K562 (cell line): ENCODE measurements at regions not wholly inside any gene's neighbourhood (a gene's known extent, or its start where the extent isn't known, plus 50 kb on each side); places are given as distances from the start of the nearest gene placed in this dataset.

Experiments used
- ATAC-seq: fragments of 200-7000 bp; cut with Tn5 transposase; 3 replicates; pipeline ENCODE4 v1.9.1; 2020; ENCODE audit warnings: moderate library complexity
- BruUV-seq: library from RNA; stranded (reverse); fragments of 400-500 nt; replicated peaks from 2 replicates; lab custom pipeline; 2021; lab: Mats Ljungman, UMichigan
- CTCF ChIA-PET: fragments of 300-600 bp; formaldehyde crosslinking; extraction: SDS; loops from one replicate; lab custom pipeline; 2021; ENCODE audit warnings: low intra/inter-chr PET ratio; lab: Yijun Ruan, JAX
- POLR2A ChIA-PET: fragments of 300-600, 350-650 bp; sonication (Branson Sonifier 250); formaldehyde crosslinking; extraction: SDS; loops from one replicate; lab custom pipeline; 2021; ENCODE audit warnings: antibody characterized with exemption, inconsistent platforms; lab: Yijun Ruan, JAX
- DNase-seq, 4 experiments: peaks; one replicate each; pipeline versions ENCODE4 v3.0.0 to v3.0.0-alpha.2; 2011 to 2018; ENCODE audit warnings: low spot score in 3 of 4, mixed read lengths in 3 of 4; ENCODE audit errors: extremely low read depth in 1 of 4
- FAIRE-seq: peaks from 2 replicates; lab custom pipeline; 2011; peaks lifted over from hg19 to GRCh38; lab: Jason Lieb, UNC
- H2AFZ ChIP-seq: 2 replicates; pipeline ENCODE4 v1.6.0; 2011; ENCODE audit warnings: low read depth, low read length, control low read depth, inconsistent platforms
- H3K27ac ChIP-seq: fragments of 200-600 bp; 3 replicates; pipeline ENCODE4 v1.8.0; 2011; ENCODE audit warnings: low read depth, mild to moderate bottlenecking, control low read depth, inconsistent platforms, low read length, moderate library complexity, mixed read lengths; ENCODE audit errors: extremely low read depth
- H3K27me3 ChIP-seq, 2 experiments: fragments of 300-600 bp in 1 of 2; 2 replicates in 1 of 2; 3 replicates in 1 of 2; pipeline versions ENCODE4 v1.6.0 to v1.8.0; 2011; ENCODE audit warnings: inconsistent platforms in 2 of 2, low read length in 2 of 2, mild to moderate bottlenecking in 1 of 2, mixed read lengths in 1 of 2, moderate library complexity in 1 of 2; ENCODE audit not compliant: control insufficient read depth in 2 of 2, insufficient read depth in 2 of 2
- H3K36me3 ChIP-seq: fragments of 300-600 bp; 3 replicates; pipeline ENCODE4 v1.8.0; 2011; ENCODE audit warnings: mild to moderate bottlenecking, low read length, inconsistent platforms; ENCODE audit not compliant: control insufficient read depth, insufficient read depth
- H3K4me1 ChIP-seq, 2 experiments: fragments of 200-600 bp in 1 of 2; replicated peaks in 1 of 2; 2 replicates in 1 of 2; 3 replicates in 1 of 2; pipeline versions ENCODE4 v1.5.1 to v1.8.0; 2011; ENCODE audit warnings: inconsistent platforms in 2 of 2, low read length in 2 of 2, mild to moderate bottlenecking in 1 of 2, mixed read lengths in 1 of 2, moderate library complexity in 1 of 2; ENCODE audit not compliant: control insufficient read depth in 2 of 2, insufficient read depth in 2 of 2
- H3K4me2 ChIP-seq: 2 replicates; pipeline ENCODE4 v1.6.1; 2011; ENCODE audit warnings: low read length, control low read depth, inconsistent platforms, mixed read lengths; ENCODE audit not compliant: insufficient read depth
- H3K4me3 ChIP-seq: fragments of 200-600 bp; sonication (generic), shearing (Covaris generic); 2 replicates; pipeline ENCODE4 v1.5.1; 2016; ENCODE audit warnings: control low read depth, inconsistent platforms
- H3K79me2 ChIP-seq: fragments of 200-600 bp; 3 replicates; pipeline ENCODE4 v1.8.0; 2011; ENCODE audit warnings: low read length, inconsistent platforms; ENCODE audit not compliant: control insufficient read depth, insufficient read depth
- H3K9ac ChIP-seq, 2 experiments: 2 replicates each; pipeline versions ENCODE4 v1.6.0 to v1.6.1; 2011; ENCODE audit warnings: low read depth in 2 of 2, low read length in 2 of 2, control low read depth in 1 of 2, inconsistent platforms in 1 of 2, mild to moderate bottlenecking in 1 of 2, mixed read lengths in 1 of 2; ENCODE audit not compliant: insufficient read depth in 1 of 2
- H3K9me1 ChIP-seq: one replicate; pipeline ENCODE4 v1.6.0; 2011; ENCODE audit warnings: inconsistent platforms, mild to moderate bottlenecking, low read length, moderate library complexity; ENCODE audit not compliant: control insufficient read depth, insufficient read depth
- H3K9me3 ChIP-seq: replicated peaks from 2 replicates; pipeline ENCODE4 v1.5.1; 2011; ENCODE audit warnings: low read depth, low read length, inconsistent platforms; ENCODE audit not compliant: control insufficient read depth, insufficient read depth
- H4K20me1 ChIP-seq: replicated peaks from 2 replicates; pipeline ENCODE4 v1.6.1; 2011; ENCODE audit warnings: low read length, inconsistent platforms, mixed read lengths; ENCODE audit not compliant: control insufficient read depth, insufficient read depth
- CCNT2 ChIP-seq: IDR thresholded peaks from 2 replicates; pipeline ENCODE4 v1.6.1; 2011; ENCODE audit warnings: borderline replicate concordance, low read depth, mild to moderate bottlenecking, moderate library complexity, mixed read lengths, low read length; ENCODE audit not compliant: insufficient read length; ENCODE audit errors: extremely low read depth
- NCOR1 ChIP-seq: fragments of 450-650 bp; IDR thresholded peaks from 2 replicates; pipeline ENCODE4 v1.6.1; 2016; ENCODE audit warnings: mild to moderate bottlenecking, moderate library complexity
- SMAD4 ChIP-seq: fragments of 250-450 bp; sonication (Bioruptor Pico); conservative IDR thresholded peaks from 2 replicates; pipeline ENCODE4 v1.8.0; 2021; ENCODE audit warnings: inconsistent platforms, mild to moderate bottlenecking, moderate library complexity
- SMC3 ChIP-seq: conservative IDR thresholded peaks from 2 replicates; pipeline ENCODE4 v1.6.1; 2011; ENCODE audit warnings: low read depth, low read length, improper control_type of control experiment; ENCODE audit not compliant: insufficient read depth
- STAT5B ChIP-seq: fragments of 250-450 bp; sonication (Bioruptor Pico); IDR thresholded peaks from 2 replicates; pipeline ENCODE4 v1.8.0; 2021; ENCODE audit warnings: mild to moderate bottlenecking, inconsistent platforms
- ZNF551 ChIP-seq: fragments of 250-450 bp; sonication (Bioruptor Pico); IDR thresholded peaks from 2 replicates; pipeline ENCODE4 v1.5.0; 2021; ENCODE audit warnings: mild to moderate bottlenecking, moderate library complexity
- whole genome bisulfite sequencing: fragments of 100-300 bp; shearing (Covaris generic); methylation state at CpG from one replicate; pipeline ENCODE4 v1.1.6; 2016; ENCODE audit warnings: low coverage, mixed read lengths; ENCODE audit not compliant: insufficient coverage; ENCODE audit errors: missing lambda C conversion rate; 5-methylcytosine and 5-hydroxymethylcytosine counted together
- in situ Hi-C: fragments of 300-500 bp; cut with MboI; formaldehyde crosslinking; loops from 4 replicates; pipeline ENCODE4 v1.15.0; 2018; ENCODE audit warnings: inconsistent platforms, mixed read lengths
- intact Hi-C: fragments of 100-400 bp; cut with micrococcal nuclease; formaldehyde crosslinking; loops from 2 replicates; pipeline ENCODE4 v1.14.2; 2022
- TF ChIP-seq, protein P1 (sequence below): sonication (generic); formaldehyde crosslinking; IDR thresholded peaks from 2 replicates; pipeline ENCODE4 v1.8.0; 2022; ENCODE audit warnings: missing genetic modification reagents, mild to moderate bottlenecking, borderline replicate concordance

DNA sequence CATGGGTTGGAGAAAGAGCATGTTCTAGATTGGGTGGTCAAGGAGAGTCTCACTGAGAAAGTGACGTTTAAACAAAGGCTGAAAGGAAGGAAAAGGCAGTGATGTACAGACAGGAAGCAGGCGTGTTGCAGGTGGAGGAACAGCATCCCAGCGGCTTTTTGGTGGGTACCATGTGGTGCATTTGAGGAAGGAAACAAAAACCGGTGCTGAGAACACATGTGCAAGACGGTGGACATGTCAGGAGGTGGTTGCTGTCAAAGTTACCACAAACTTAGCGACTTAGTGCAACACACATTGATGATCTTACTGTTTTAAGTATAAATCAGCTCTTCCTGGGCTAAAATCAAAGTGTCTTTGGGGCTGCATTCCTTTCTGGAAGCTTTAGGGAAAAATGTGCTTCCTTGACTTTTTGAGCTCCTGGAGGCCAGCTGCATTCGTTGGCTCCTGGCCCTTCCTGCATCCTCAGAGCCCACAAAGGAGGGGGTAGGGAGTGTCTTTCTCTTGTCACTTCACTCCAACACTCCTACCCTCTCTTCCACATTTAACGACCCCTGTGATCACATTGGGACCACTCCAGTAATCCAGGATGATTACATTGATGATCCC lies 380.6 kb downstream of the FBXO15 start:
- ATAC-seq (no peak), FAIRE-seq (no peak), DNase-seq (no peak)
- no peaks in the 10 kb centered on the region for H3K4me1 ChIP-seq
- TF ChIP-seq, protein P1, sequence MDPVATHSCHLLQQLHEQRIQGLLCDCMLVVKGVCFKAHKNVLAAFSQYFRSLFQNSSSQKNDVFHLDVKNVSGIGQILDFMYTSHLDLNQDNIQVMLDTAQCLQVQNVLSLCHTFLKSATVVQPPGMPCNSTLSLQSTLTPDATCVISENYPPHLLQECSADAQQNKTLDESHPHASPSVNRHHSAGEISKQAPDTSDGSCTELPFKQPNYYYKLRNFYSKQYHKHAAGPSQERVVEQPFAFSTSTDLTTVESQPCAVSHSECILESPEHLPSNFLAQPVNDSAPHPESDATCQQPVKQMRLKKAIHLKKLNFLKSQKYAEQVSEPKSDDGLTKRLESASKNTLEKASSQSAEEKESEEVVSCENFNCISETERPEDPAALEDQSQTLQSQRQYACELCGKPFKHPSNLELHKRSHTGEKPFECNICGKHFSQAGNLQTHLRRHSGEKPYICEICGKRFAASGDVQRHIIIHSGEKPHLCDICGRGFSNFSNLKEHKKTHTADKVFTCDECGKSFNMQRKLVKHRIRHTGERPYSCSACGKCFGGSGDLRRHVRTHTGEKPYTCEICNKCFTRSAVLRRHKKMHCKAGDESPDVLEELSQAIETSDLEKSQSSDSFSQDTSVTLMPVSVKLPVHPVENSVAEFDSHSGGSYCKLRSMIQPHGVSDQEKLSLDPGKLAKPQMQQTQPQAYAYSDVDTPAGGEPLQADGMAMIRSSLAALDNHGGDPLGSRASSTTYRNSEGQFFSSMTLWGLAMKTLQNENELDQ (CRISPR knock-in tag): no peak
- TF ChIP-seq CCNT2: no peak
- TF ChIP-seq NCOR1: no peak
- no peak for TF ChIP-seq STAT5B
- no peak for TF ChIP-seq SMC3
- no peak for TF ChIP-seq ZNF551 (CRISPR knock-in tag)
- no peak for TF ChIP-seq SMAD4 (CRISPR knock-in tag)
- H3K27ac ChIP-seq: no peak overlapping the region
- no peaks in the 10 kb centered on the region for H3K36me3 ChIP-seq
- H3K4me2 ChIP-seq: no peak overlapping the region
- H3K9ac ChIP-seq: no peak overlapping the region
- BruUV-seq: no TSS peak
- no peak overlapping the region for H2AFZ ChIP-seq
- in situ Hi-C loops (no loop called here), intact Hi-C loops (no loop called here)
- no peaks in the 10 kb centered on the region for H4K20me1 ChIP-seq
- no peaks in the 10 kb centered on the region for H3K9me3 ChIP-seq
- no peaks in the 10 kb centered on the region for H3K27me3 ChIP-seq
- H3K9me1 ChIP-seq: no peaks in the 10 kb centered on the region
- 0% methylated on average over 7 of the region's 8 CpGs for WGBS
- ChIA-PET CTCF (no interaction called here), POLR2A (no interaction called here)
- no peaks in the 10 kb centered on the region for H3K79me2 ChIP-seq
- no peak overlapping the region for H3K4me3 ChIP-seq
